HG03060 (cell line): ENCODE measurements at regions not wholly inside any gene's neighbourhood (a gene's known extent, or its start where the extent isn't known, plus 50 kb on each side); places are given as distances from the start of the nearest gene placed in this dataset.

Experiments used
- ATAC-seq: cut with Tn5 transposase; IDR thresholded peaks from one replicate; pipeline ENCODE4 v1.9.1; 2021; ENCODE audit warnings: low read depth, moderate number of reproducible peaks; ENCODE audit not compliant: unreplicated experiment

DNA sequence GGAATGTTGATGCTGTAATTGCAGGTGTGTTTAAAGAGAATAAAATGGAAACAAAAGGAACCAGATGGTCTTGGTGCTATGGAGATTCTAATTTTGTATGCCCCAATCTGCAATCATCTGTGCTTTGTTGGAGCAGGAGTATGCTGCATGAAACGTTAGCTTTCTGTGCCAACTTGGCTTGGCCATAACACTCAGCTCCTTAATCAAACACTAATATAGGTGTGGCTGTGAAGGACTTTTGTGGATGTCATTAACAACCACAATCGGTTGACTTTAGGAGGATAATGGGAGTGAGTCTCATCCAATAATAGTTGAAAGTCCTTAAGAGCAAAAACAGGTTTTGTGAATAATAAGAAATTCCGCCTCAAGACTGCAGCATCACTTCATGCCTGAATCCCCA is 399.2 kb downstream of the NLGN4X start:
- ATAC-seq: no peak

GRCh38 chrX:5829060-5829459 is 399.6 kb downstream of the NLGN4X start:
- no peak for ATAC-seq

DNA sequence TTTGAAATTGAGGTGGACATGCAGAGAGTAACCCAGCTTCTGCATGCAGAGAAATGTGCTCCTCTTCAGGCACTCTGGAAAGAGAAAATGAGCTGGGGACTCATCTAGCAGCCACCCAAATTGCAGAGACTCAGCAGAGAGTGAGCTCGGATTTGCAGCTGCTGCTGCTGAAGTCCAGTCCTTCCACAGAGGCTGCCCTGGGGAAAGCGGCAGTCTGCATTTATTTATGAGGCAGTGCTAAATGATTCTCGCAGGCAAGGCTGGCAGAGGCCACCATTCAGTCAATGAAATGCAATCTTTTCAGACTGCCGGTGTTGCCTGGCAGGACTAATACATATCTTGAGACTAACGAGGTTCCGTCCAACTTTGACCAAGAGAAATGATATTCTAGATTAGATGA is 404.8 kb downstream of the NLGN4X start:
- ATAC-seq: no peak

GRCh38 chrX:5810636-5811035 is 418.0 kb downstream of the NLGN4X start:
- no peak for ATAC-seq

DNA sequence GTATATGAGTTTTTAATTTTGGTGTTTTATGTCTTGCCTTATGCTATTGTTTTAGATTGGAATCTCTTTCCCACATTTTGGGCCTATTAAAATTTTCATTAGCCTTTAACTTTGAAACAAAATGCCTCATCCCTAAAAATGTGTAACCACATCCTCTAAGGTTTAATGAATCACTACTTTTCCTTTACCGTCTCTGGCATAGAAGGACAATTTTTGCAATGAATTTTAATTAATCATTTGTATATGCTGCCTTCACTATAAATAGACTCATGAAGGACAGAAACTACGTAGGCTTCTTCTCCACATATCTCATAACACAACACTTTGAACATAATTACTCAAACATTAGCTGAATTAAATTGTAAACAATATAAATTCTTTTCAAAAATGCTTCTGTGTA is 421.5 kb downstream of the NLGN4X start:
- no peak for ATAC-seq

- ATAC-seq: no peak
Measured at GRCh38 chrX:5802391-5802790, 426.3 kb downstream of the NLGN4X start.

DNA sequence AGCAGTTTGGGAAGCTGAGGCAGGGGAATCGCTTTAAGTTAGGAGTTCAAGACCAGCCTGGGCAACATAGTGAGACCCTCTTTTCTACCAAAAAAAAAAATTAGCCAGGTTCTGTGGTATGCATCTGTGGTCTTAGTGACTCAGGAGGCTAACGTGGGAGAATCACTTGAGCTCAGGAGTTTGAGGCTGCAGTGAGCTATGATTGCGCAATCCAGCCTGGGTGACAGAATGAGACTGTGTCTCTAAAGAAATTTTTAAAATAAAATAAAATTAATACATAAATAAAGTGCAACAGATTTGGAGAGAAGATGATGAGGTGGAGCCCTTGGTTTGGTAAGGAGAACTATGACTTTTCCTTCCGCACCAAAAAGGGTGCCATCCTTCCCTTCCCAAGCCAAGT is 436.9 kb downstream of the NLGN4X start:
- no peak for ATAC-seq

- ATAC-seq: no peak
Measured at GRCh38 chrX:5788910-5789309, 439.8 kb downstream of the NLGN4X start.

GRCh38 chrX:5780821-5781220 is 447.8 kb downstream of the NLGN4X start:
- no peak for ATAC-seq

GRCh38 chrX:5775846-5776430 is 452.7 kb downstream of the NLGN4X start:
- no peak for ATAC-seq

DNA sequence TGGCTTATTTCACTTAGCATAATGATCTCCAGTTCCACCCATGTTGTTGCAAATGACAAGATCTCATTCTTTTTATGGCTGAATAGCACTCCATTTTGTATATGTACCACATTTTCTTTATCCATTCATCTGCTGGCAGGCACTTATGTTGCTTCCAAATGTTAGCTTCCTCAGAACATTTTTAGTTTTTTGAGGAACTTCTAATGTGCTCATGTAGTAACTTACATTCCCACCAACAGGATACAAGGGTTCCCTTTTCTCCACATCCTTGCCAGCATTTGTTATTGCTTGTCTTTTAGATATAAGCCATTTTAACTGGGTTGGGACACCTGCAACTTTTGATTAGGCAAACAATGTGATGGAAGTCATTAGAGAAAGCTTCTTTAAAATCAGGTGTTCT is 454.2 kb downstream of the NLGN4X start:
- ATAC-seq: no peak

DNA sequence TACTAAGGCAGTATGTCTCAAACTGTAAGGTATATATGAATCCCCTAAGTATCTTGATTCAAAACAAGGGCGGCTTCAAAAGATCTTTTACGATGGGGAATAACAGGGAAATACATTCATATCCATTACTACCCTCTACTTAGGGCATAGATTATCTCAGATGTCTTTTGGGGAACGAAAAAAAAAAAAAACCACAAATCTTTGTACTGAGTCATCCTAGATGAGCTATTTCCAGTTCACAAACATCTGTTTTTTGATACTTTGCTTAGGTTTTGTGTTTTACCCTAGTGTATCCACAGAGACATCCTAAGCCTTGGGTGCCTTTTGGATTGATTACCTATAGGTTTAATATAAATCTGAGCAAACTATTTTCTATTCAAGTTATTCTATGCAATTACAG is 457.2 kb downstream of the NLGN4X start:
- ATAC-seq: no peak

DNA sequence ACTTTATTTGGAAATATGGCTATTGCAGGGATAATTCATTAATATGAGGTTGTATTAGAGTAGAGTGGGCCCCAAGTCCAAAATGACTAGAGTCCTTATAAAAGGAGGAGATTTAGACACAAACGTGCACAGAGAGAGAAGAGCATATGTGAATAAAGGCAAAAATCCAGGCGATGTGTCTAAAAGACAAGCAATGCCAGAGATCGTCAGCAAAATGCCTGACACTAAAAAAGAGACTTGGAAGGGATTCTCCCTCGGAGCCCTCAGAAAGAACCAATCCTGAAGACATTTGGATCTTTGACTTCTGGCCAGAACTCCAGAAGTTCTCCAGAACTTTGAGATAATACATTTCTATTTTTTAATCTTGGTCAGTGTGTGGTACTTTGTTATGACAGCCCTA is 472.1 kb downstream of the NLGN4X start:
- ATAC-seq: no peak

DNA sequence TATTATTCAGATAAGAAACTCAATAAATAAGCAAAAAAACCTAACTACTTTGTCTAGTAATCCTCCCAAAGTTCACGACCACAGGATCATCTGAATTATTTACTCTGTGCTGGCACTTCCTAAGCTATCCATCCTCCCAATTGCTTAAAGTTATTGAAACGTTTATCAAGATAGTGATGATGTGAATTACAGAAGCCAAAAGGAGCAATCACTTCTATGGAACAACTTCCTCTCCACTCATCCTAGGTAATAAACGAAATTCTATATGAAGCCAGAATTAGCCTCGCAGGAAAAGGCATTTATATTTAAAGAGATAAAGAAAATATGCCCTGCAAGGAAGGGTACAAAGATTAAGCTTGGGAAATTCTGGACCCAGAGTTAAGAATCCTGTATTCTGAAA is 475.4 kb downstream of the NLGN4X start:
- ATAC-seq: no peak

GRCh38 chrX:5752831-5753230 is 475.8 kb downstream of the NLGN4X start:
- no peak for ATAC-seq

DNA sequence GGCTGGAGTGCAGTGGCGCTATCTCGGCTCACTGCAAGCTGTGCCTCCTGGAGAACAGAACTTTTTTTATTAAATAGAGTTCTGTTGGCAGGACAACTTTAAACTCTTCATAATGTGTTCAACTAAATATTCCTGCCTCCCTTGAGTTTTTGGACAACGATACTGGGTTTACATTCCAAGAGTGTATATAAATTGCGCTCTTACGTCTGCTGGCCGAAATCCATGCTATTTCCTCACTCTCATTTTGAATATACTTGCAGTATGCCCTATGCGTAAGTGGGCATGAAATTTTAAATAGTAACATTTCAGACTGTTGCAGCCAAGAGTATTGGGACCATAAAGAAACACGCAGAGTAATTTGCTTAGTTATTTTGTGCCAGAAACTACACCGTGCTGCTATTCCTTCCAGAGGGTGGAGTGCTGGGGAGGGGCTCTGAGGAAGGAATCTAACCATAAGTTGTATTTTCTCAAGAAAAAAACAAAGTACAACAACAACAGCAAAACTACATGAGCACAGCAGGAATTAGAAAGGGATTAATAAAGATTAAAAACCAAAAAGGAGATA is 480.0 kb downstream of the NLGN4X start:
- no peak for ATAC-seq

DNA sequence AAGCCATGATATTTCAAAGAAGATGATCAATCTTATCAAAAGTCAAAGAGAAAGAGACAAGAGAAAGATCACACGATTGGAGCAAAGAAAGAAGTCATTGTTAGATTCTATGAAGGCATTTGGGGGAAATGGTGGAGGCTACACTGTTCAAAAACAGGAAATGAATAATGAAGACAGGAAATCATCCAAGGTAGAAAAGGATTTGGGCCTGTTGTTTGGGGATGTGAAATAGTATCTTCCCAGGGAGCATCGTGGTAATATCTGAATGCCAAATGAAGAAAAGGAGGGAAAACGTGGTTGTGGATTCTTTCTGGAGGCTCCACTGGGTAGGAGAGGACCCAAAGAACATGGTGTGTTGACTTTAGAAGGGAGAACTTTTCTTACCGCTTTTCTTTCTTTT is 482.4 kb downstream of the NLGN4X start:
- ATAC-seq: no peak

DNA sequence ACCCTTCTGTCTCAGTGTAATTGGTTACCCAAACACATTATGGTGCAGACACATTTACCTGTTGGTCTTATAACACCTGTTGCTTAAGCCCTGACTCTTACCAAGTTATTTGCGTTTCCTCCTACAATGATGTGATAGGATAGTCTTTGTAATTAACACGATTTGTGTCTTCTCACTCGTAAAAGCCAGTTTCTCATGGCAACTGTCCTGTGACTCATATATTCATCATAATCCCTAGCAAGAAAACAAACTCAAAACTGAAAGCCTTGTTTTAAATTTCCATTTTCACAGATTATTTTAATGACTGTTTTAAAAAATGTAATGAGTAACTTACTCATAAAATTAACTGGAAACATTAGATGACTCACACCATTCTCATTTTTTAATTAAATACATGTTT is 495.2 kb downstream of the NLGN4X start:
- no peak for ATAC-seq

DNA sequence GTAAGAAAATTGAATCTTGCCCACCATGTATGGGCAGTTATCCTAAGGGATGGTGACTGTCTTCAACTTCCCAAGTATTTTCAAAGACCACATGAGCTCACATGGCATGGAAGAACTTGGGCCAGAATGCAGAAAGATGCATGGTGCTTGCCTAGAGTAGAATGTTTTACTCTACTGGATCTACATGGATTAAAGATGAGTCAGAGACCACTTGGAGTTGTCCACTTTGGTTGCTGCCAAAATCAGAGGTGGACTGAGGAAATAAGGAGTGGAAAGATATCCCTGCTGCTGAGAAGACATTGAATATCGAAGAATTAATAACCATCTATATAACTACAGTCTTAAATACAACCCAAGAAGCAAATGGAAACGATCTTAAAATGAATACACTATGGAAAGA is 498.1 kb downstream of the NLGN4X start:
- no peak for ATAC-seq

DNA sequence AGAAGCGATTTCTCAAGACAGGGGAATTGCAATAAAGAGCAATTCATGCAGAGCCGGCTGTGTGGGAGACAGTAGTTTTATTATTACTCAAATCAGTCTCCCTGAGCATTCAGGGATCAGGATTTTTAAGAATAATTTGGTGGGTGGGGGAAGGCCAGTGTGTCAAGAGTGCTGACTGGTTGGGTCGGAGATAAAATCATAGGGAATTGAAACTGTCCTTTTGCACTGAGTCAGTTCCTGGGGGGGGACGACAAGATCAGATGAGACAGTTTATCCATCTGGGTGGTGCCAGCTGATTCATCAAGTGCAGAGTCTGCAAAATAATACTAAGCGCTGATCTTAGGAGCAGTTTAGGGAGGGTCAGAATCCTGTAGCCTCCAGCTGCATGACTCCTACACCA is 502.4 kb downstream of the NLGN4X start:
- no peak for ATAC-seq

DNA sequence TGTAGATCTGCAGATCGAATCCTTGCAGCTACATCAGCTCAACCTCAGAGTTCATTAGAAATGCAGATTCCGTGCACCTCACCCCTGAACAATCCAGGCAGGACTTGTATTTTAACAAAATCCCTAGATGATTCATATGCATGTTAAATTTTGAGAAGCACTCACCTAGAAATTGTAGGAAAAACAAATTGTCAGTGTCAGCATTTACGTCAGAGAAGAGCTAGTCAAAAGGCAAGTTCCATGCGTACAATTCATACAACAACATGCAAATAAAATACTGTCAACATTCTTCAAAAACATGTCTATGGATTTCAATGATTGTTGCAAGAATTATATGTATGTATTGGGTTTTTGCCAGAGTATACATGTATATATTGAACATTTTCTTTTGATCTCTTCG is 504.5 kb downstream of the NLGN4X start:
- no peak for ATAC-seq

DNA sequence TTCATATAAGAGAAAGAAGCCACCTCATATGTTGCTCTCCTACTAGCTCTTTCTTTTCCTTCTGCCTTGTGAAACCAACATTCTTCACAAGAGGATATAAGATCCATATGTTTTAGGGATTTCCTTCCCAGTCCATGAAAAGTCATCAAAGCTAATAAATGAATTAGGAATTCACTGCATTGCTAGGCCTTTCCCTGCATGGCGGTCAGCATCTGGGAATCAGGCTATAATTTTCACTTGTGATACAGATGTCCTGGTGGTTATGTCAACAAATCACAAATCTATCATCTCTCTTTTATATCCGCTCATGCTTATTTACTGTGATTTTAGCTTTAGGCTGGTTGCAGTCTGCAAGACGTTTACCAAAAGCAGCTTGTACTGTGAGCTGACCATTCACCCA is 510.0 kb downstream of the NLGN4X start:
- ATAC-seq: no peak

GRCh38 chrX:5716666-5717065 is 512.0 kb downstream of the NLGN4X start:
- ATAC-seq: no peak
